Suprapubic skin (tissue), 4 donors: ENCODE measurements at regions not wholly inside any gene's neighbourhood (a gene's known extent, or its start where the extent isn't known, plus 50 kb on each side); places are given as distances from the start of the nearest gene placed in this dataset.

Source experiments
- CTCF ChIP-seq, 2 donors: fragments of 200-600 bp in 1 of 2; fragments of 450-650 bp in 1 of 2; sonication (generic) in 1 of 2; IDR thresholded peaks; one replicate each; pipeline ENCODE4 v1.5.1; 2016 to 2019; ENCODE audit warnings: antibody characterized with exemption in 2 of 2, mild to moderate bottlenecking in 1 of 2, moderate library complexity in 1 of 2
- EP300 ChIP-seq: sonication (generic); formaldehyde crosslinking; IDR thresholded peaks from one replicate; pipeline ENCODE4 v1.6.1; 2017; ENCODE audit warnings: antibody characterized with exemption
- POLR2A ChIP-seq, 2 donors: fragments of 450-650 bp; IDR thresholded peaks; one replicate each; pipeline ENCODE4 v1.6.1; 2017; ENCODE audit warnings: antibody characterized with exemption in 2 of 2, mild to moderate bottlenecking in 2 of 2, moderate library complexity in 2 of 2
- POLR2AphosphoS5 ChIP-seq, 3 donors: sonication (generic); formaldehyde crosslinking; IDR thresholded peaks; one replicate each; pipeline ENCODE4 v1.6.1; 2017; ENCODE audit warnings: antibody characterized with exemption in 3 of 3

DNA sequence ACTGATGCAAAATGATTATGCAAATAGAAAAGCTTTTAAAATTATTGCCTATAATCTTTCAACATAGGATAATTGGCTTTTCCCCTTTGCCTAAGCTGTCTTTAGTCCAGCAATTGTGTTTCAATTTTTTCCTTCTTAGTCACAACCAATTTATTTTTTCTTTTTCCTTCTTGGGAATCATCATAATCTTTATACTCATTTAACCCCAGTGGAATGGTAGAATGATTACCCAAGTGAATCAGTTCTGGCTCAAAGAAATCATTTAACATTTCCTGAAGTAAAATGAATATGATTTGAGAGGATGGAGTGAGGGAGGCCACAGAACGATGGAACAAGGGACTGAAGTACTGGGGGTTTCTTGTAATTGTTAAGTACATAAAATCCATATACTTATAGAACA is 93.0 kb upstream of the CRIM1 start:
- no peak for TF ChIP-seq CTCF (IDR thresholded peaks at IDR 0.05)
- TF ChIP-seq POLR2A (IDR thresholded peaks at IDR 0.05): no peak
- TF ChIP-seq EP300: no peak
- TF ChIP-seq POLR2AphosphoS5 (IDR thresholded peaks at IDR 0.05): no peak
